LNCAP (cell line): ENCODE measurements at regions not wholly inside any gene's neighbourhood (a gene's known extent, or its start where the extent isn't known, plus 50 kb on each side); places are given as distances from the start of the nearest gene placed in this dataset.

Source experiments
- TF ChIP-seq, protein P1 (sequence below): fragments of 450-650 bp; IDR thresholded peaks from 2 replicates; pipeline ENCODE4 v1.5.1; 2017; ENCODE audit warnings: mild to moderate bottlenecking

DNA sequence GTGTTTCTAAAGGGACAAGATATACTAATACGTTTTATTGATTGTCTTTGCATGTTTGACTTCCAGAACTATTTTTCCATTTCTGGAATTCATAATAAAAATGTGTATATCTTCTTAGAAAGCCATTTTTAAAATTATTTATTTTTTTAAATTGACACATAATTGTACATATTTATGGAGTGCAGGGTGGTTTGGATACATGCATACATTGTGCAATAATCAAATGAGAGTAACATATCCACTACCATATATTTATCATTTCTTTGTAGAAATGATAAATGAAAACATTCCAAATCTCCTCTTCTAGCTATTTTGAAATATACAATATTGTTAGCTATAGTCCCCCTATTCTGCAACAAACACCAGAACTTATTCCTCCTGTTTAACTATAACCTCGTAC lies 156.5 kb upstream of the ABI3BP start:
- TF ChIP-seq, protein P1, sequence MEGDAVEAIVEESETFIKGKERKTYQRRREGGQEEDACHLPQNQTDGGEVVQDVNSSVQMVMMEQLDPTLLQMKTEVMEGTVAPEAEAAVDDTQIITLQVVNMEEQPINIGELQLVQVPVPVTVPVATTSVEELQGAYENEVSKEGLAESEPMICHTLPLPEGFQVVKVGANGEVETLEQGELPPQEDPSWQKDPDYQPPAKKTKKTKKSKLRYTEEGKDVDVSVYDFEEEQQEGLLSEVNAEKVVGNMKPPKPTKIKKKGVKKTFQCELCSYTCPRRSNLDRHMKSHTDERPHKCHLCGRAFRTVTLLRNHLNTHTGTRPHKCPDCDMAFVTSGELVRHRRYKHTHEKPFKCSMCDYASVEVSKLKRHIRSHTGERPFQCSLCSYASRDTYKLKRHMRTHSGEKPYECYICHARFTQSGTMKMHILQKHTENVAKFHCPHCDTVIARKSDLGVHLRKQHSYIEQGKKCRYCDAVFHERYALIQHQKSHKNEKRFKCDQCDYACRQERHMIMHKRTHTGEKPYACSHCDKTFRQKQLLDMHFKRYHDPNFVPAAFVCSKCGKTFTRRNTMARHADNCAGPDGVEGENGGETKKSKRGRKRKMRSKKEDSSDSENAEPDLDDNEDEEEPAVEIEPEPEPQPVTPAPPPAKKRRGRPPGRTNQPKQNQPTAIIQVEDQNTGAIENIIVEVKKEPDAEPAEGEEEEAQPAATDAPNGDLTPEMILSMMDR: no peak

DNA sequence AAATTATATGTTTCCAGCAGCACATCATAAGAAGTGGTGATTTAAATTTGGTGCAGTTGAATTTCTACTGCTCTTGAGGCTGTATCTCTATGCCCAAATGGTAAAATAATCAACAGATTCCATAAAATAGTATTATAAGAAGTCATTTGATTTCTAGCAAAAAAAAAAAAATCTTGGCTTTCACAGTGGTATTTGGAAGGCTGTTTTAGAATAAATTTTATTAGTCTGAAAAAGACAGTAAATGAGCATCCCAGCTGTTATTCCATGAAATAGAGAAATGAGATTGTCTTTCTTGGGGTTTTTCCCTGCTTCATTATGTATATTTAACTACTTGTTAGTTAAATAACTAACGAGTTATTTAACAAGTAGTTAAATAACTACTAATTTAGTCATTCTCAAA lies 156.0 kb upstream of the ABI3BP start:
- TF ChIP-seq, protein P1: no peak

DNA sequence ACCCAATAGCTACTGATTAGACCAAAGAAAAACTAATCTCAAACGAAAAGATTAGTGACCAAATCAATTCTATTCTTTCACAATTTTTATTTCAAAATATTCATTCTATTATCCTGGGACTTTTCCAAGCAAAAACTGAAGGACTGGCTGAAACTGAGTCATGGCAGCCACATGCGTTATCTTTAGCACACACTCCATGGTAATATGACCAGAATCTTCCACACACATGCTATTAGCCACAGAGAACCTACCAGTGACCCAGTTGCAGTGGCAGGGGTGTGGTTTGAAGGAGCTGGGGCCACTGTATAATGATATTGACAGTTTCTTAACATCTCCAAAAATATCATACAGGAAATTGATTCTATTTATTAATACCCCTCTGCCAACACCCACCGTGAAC lies 154.8 kb upstream of the ABI3BP start:
- TF ChIP-seq, protein P1: no peak

DNA sequence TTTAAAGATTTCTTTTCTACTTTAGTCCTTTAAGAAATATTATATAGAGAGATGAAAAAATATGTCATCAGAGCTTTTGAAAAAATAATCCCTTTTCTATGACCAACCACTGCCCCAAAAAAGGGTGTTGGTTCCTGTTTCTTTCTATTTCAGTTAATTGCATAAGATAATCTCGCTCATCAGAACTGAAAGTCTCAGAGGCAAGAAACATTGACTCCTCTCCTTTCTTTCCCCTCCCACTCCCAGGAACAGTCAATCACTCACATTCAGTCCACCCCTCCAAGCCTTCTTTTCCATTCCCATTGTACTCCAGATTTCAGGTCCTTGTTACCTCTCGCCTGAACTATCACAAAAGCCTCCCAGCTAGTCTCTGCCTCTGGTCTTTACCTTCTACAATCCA lies 153.7 kb upstream of the ABI3BP start:
- TF ChIP-seq, protein P1: no peak

DNA sequence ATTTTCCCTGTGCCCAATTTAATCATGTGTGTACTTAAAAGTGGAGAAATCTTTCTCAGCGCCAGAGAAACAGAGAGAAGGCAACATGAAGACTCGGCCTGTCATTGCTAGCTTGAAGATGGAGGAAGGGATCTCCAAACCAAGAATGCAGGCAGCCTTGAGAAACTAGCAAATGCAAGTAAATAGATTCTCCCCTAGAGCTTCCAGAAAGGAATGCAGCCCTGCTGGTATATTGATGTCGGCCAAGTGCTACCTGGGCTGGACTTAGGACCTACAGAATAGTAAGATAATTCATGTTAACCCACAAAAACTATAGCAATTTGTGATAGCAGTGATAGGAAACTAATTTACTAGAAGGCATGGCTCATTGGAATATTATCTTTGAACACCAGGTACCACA lies 150.9 kb upstream of the ABI3BP start:
- TF ChIP-seq, protein P1: no peak

DNA sequence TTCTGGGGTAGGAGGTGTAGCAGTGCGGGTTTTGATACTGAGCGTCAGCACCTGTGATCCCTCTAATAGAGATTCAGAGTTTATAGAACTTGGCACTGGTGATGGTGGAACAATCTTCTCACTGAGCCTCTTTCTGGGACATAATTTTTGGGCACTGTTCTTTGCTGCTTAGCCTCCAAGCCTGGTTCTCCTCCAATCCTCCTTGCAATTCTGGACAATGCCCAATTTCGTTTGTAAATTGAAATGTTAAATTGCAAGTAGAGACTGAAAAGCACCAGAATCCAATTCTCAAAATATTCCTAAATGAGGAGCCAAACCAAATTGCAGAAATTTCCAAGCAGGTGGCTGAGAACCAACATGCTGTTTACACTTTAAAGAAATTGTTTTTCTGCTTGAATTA lies 149.8 kb upstream of the ABI3BP start:
- TF ChIP-seq, protein P1: no peak

DNA sequence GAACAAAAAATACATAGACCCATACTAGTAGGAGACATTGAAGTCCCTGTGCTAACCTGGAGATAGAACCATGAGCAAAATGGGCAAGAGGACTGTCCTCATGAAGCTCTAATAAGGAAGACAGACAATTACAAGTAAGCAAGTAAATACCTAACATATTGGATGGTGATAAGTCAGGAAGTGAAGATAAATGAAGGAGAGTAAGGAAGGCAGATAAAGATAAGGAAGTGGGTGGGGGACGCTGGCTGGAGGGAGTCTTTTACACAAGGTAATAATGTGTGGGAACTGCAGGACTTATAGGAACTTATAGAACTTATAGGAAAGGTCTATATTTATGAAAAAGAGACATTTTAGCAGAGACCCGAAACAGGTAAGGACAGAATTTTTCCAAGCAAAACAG lies 148.9 kb upstream of the ABI3BP start:
- TF ChIP-seq, protein P1: no peak

DNA sequence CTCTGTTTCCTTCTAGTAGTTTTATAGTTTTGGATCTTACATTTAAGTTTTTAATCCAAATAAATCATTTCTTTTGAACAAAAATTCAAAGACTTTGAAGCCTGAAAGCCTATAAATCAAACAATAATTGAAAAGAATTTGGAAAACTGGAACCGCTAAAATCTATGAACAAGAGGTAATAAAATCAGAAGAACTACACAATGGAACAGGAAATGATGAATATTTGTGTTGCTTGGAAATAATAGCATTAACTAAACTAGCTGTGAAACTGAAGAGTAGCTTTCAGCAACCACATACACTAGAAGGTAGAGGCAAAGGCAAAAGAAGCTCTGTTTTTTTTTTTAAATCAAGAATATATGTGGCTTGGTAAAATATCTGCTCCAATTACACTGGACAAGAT lies 147.9 kb upstream of the ABI3BP start:
- TF ChIP-seq, protein P1: no peak
